ENCODE measurements at regions not wholly inside any gene's neighbourhood (a gene's known extent, or its start where the extent isn't known, plus 50 kb on each side); places are given as distances from the start of the nearest gene placed in this dataset.

GRCh38 chr2:23027396-23027795 is 357.6 kb upstream of the KLHL29 start:
- no peak for DNase-seq (ENCODE audit: low read depth in 2 of 2)
- TF ChIP-seq, protein P1, sequence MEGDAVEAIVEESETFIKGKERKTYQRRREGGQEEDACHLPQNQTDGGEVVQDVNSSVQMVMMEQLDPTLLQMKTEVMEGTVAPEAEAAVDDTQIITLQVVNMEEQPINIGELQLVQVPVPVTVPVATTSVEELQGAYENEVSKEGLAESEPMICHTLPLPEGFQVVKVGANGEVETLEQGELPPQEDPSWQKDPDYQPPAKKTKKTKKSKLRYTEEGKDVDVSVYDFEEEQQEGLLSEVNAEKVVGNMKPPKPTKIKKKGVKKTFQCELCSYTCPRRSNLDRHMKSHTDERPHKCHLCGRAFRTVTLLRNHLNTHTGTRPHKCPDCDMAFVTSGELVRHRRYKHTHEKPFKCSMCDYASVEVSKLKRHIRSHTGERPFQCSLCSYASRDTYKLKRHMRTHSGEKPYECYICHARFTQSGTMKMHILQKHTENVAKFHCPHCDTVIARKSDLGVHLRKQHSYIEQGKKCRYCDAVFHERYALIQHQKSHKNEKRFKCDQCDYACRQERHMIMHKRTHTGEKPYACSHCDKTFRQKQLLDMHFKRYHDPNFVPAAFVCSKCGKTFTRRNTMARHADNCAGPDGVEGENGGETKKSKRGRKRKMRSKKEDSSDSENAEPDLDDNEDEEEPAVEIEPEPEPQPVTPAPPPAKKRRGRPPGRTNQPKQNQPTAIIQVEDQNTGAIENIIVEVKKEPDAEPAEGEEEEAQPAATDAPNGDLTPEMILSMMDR (IDR thresholded peaks at IDR 0.05; ENCODE audit: low read depth, low read length) = no peak
- no peak overlapping the region for H3K4me3 ChIP-seq (replicated peaks in 1 of 2; ENCODE audit: low read depth in 2 of 2, low read length in 2 of 2)

DNA sequence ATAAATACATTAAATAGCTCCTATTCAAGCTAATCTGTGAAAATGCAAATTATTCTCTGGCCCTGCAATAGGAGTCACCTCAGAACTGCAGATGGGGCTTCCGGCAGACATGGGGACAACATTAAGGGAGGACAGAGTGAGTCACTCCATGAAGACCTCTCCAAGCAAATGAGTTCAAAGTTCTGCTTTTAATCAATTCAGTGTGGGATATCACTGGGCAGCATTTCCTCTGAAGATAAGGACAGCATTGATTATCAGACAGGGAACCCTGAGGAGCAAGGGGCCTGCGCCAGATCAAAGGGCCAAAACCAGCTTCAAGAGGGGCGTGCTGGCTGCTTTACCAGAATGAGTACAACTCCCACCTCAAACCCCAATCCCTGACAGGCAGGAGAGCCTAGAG is 356.9 kb upstream of the KLHL29 start:
- no peak overlapping the region for H3K4me3 ChIP-seq (replicated peaks in 1 of 2; ENCODE audit: low read depth in 2 of 2, low read length in 2 of 2)
- TF ChIP-seq, protein P1 (IDR thresholded peaks at IDR 0.05; ENCODE audit: low read depth, low read length) = no peak
- DNase-seq (ENCODE audit: low read depth in 2 of 2) = no peak

DNA sequence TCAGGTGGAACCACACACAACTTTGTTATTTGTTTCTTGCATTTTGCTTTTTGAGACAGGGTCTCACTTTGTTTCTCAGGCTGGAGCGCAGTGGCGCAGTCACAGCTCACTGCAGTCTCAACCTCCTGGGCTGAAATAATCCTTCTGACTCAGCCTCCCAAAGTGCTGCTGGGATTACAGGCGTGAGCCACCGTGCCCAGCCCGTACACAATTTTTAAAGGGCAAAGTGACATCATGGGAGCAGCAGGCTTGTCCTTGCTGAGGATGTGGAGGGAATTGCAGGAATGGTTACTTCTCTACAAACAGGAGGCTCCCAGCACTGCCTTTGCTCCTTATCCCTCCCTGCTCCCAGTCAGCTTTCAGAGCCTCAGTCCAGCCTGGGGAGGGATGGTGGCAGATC is 355.9 kb upstream of the KLHL29 start:
- TF ChIP-seq, protein P1 (IDR thresholded peaks at IDR 0.05; ENCODE audit: low read depth, low read length) = no peak
- no peak for DNase-seq (ENCODE audit: low read depth in 2 of 2)

GRCh38 chr2:23029951-23030350 is 355.0 kb upstream of the KLHL29 start:
- TF ChIP-seq, protein P1 (IDR thresholded peaks at IDR 0.05; ENCODE audit: low read depth, low read length) = no peak
- no peak for DNase-seq (ENCODE audit: low read depth in 2 of 2)
- no peak overlapping the region for H3K4me3 ChIP-seq (replicated peaks in 1 of 2; ENCODE audit: low read depth in 2 of 2, low read length in 2 of 2)

More for the DNA sequence above, 355.9 kb upstream of the KLHL29 start:
- no peak overlapping the region for H3K4me3 ChIP-seq (replicated peaks in 1 of 2; ENCODE audit: low read depth in 2 of 2, low read length in 2 of 2)

GRCh38 chr2:23034996-23035395 is 350.0 kb upstream of the KLHL29 start:
- H3K4me3 ChIP-seq (replicated peaks in 1 of 2; ENCODE audit: low read depth in 2 of 2, low read length in 2 of 2) = no peak overlapping the region
- DNase-seq (ENCODE audit: low read depth in 2 of 2) = no peak
- TF ChIP-seq, protein P1 (IDR thresholded peaks at IDR 0.05; ENCODE audit: low read depth, low read length) = no peak

- H3K4me3 ChIP-seq (replicated peaks in 1 of 2; ENCODE audit: low read depth in 2 of 2, low read length in 2 of 2) = no peak overlapping the region
- TF ChIP-seq, protein P1 (IDR thresholded peaks at IDR 0.05; ENCODE audit: low read depth, low read length) = no peak
- DNase-seq (ENCODE audit: low read depth in 2 of 2) = no peak
Observed at GRCh38 chr2:23036629-23037028, 348.4 kb upstream of the KLHL29 start.

GRCh38 chr2:23037596-23037995 is 347.4 kb upstream of the KLHL29 start:
- no peak overlapping the region for H3K4me3 ChIP-seq (replicated peaks in 1 of 2; ENCODE audit: low read depth in 2 of 2, low read length in 2 of 2)
- no peak for DNase-seq (ENCODE audit: low read depth in 2 of 2)
- TF ChIP-seq, protein P1 (IDR thresholded peaks at IDR 0.05; ENCODE audit: low read depth, low read length) = no peak

All from cardiac fibroblast (primary cell).